ENCODE measurements at regions not wholly inside any gene's neighbourhood (a gene's known extent, or its start where the extent isn't known, plus 50 kb on each side); places are given as distances from the start of the nearest gene placed in this dataset.

DNA sequence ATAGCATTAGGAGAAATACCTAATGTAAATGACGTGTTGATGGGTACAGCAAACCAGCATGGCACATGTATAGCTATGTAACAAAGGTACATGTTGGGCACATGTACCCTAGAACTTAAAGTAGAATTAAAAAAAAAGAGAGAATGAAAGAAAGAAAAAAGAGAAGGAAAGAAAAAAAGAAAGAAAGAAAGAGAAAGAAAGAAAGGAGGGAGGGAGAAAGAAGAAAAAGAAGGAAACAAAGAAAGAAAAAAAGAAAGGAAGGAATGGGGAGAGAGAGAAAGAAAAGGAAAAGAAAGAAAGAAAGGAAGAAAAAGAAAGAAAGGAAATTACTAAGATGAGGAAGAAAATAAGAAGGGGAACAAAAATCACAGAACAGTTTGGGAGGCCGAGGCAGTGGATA, 925.5 kb downstream of the LRFN5 start:
- Histone ChIP-seq H3K27me3 (replicated peaks in 2 of 5; ENCODE audit: control insufficient read depth in 4 of 5, insufficient read depth in 5 of 5, low read length in 4 of 5) (no peaks in the 10 kb centered on the region), H3K4me1 (ENCODE audit: control extremely low read depth in 1 of 4, control insufficient read depth in 4 of 4, insufficient read depth in 4 of 4, low read length in 3 of 4) (no peaks in the 10 kb centered on the region), H3K9me3 (ENCODE audit: control extremely low read depth in 1 of 5, control insufficient read depth in 4 of 5, insufficient read depth in 2 of 5, low read depth in 1 of 5, low read length in 4 of 5) (peaks cover 0 to 1% (median 0%) of the 10 kb centered on the region in 5 experiments), H3K27ac (ENCODE audit: insufficient read depth in 1 of 2, low read depth in 1 of 2, low read length in 2 of 2, poor library complexity in 1 of 2, severe bottlenecking in 2 of 2) (no peak overlapping the region), H3K36me3 (ENCODE audit: control insufficient read depth in 4 of 4, insufficient read depth in 4 of 4, low read length in 3 of 4) (no peaks in the 10 kb centered on the region), H3K4me3 (ENCODE audit: control insufficient read depth in 1 of 7, extremely low read depth in 1 of 7, insufficient read depth in 4 of 7, low read depth in 2 of 7, low read length in 6 of 7) (no peak overlapping the region)
- DNase-seq: no peak
- WGBS (ENCODE audit: insufficient coverage): 100% methylated on average over 1 of the region's 2 CpGs
- POLR2A ChIA-PET: no interaction called here
- CTCF ChIA-PET: no interaction called here

DNA sequence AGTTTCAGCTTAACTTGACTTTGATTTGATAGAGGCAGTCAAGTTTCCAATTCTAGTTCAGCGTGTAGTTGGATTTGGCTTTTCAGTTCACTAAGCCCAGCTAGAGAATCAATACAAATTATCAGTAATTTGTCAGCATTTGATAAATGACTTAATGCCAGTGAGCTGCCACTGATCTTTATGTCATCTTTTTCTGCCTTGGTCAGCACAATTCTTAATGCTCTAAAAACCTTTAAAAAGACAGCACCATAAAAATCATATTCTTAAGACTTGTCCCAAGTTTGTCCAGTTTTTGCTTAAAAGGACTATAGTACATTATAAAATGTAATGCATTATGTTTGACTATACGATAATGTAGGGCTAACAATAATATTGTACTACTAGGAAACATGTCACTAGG, 920.5 kb downstream of the LRFN5 start:
- no CpG with 5 or more reads among the region's 2 CpGs for WGBS (ENCODE audit: insufficient coverage)
- CTCF ChIA-PET: interaction anchor here (0.7 kb wide), 1 partner anchor 32 kb away, joined by 3 read pairs; no protein-coding TSS in a partner anchor
- Histone ChIP-seq H3K27me3 (replicated peaks in 2 of 5; ENCODE audit: control insufficient read depth in 4 of 5, insufficient read depth in 5 of 5, low read length in 4 of 5) (no peaks in the 10 kb centered on the region), H3K9me3 (ENCODE audit: control extremely low read depth in 1 of 5, control insufficient read depth in 4 of 5, insufficient read depth in 2 of 5, low read depth in 1 of 5, low read length in 4 of 5) (no peaks in the 10 kb centered on the region), H3K36me3 (ENCODE audit: control insufficient read depth in 4 of 4, insufficient read depth in 4 of 4, low read length in 3 of 4) (no peaks in the 10 kb centered on the region), H3K4me1 (ENCODE audit: control extremely low read depth in 1 of 4, control insufficient read depth in 4 of 4, insufficient read depth in 4 of 4, low read length in 3 of 4) (peaks cover 0 to 9% (median 0%) of the 10 kb centered on the region in 4 experiments), H3K4me3 (ENCODE audit: control insufficient read depth in 1 of 7, extremely low read depth in 1 of 7, insufficient read depth in 4 of 7, low read depth in 2 of 7, low read length in 6 of 7) (no peak overlapping the region), H3K27ac (ENCODE audit: insufficient read depth in 1 of 2, low read depth in 1 of 2, low read length in 2 of 2, poor library complexity in 1 of 2, severe bottlenecking in 2 of 2) (no peak overlapping the region)
- POLR2A ChIA-PET: no interaction called here
- no peak for DNase-seq

DNA sequence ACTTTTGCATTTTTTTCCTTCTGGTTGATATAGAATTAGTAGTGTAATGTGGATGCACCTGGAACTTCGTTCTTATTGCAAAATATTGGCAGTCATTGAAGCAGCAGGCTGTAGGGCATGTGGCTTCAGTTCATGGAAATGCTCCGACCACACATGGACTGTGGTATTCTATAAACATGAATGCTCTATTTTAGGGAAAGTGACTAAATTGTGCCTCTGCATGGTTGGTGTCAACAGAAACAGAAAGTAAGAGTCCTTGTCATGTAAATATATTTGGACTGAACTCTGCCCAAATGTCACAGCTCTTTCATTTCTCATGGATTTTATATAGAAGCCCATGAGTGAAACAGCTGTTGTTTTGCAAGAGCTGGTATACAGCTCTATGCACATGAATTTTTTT, 917.0 kb downstream of the LRFN5 start:
- ChIA-PET POLR2A (no interaction called here), CTCF (no interaction called here)
- Histone ChIP-seq H3K9me3 (ENCODE audit: control extremely low read depth in 1 of 5, control insufficient read depth in 4 of 5, insufficient read depth in 2 of 5, low read depth in 1 of 5, low read length in 4 of 5) (no peaks in the 10 kb centered on the region), H3K27ac (ENCODE audit: insufficient read depth in 1 of 2, low read depth in 1 of 2, low read length in 2 of 2, poor library complexity in 1 of 2, severe bottlenecking in 2 of 2) (no peak overlapping the region), H3K4me1 (ENCODE audit: control extremely low read depth in 1 of 4, control insufficient read depth in 4 of 4, insufficient read depth in 4 of 4, low read length in 3 of 4) (peaks cover 0 to 9% (median 0%) of the 10 kb centered on the region in 4 experiments), H3K27me3 (replicated peaks in 2 of 5; ENCODE audit: control insufficient read depth in 4 of 5, insufficient read depth in 5 of 5, low read length in 4 of 5) (no peaks in the 10 kb centered on the region), H3K36me3 (ENCODE audit: control insufficient read depth in 4 of 4, insufficient read depth in 4 of 4, low read length in 3 of 4) (no peaks in the 10 kb centered on the region), H3K4me3 (ENCODE audit: control insufficient read depth in 1 of 7, extremely low read depth in 1 of 7, insufficient read depth in 4 of 7, low read depth in 2 of 7, low read length in 6 of 7) (no peak overlapping the region)
- peak in 2 of 3 donors; percentile 34 to 45 for DNase-seq
- WGBS (ENCODE audit: insufficient coverage): no CpG with 5 or more reads among the region's 2 CpGs

DNA sequence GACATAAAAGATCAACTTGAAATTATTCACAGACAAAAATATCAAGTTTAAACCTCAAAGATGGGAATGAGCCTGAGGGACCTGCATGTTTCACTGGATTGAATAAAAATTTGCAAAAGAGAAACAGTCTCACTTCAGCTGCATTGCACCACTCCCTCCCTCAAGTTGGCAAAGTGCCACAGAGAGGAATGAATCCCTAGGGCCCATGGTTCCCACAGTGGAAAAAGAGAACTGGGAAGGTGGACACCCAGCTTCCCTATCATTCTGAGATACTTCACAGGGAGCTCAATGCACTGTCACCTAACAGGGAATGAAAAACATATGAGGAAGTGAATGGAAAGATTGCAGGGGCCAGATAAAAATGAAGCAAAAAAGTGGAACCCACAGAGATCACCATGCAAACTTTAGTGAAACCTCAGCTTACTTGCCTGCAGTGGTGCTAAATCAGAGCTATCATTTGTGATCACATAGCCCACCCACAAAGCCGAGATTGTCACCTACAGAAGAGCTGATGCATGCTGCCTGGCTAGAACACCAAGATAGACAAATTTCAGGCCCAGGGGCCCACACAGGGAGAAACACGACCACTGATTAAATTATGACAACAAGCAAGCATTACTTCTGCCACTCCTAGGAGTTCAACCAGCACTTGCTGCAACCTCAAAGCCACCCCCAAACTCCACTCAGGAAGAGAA, 911.3 kb downstream of the LRFN5 start:
- POLR2A ChIA-PET: no interaction called here
- Histone ChIP-seq H3K27me3 (replicated peaks in 2 of 5; ENCODE audit: control insufficient read depth in 4 of 5, insufficient read depth in 5 of 5, low read length in 4 of 5) (no peaks in the 10 kb centered on the region), H3K36me3 (ENCODE audit: control insufficient read depth in 4 of 4, insufficient read depth in 4 of 4, low read length in 3 of 4) (no peaks in the 10 kb centered on the region), H3K4me1 (ENCODE audit: control extremely low read depth in 1 of 4, control insufficient read depth in 4 of 4, insufficient read depth in 4 of 4, low read length in 3 of 4) (peaks cover 0 to 6% (median 0%) of the 10 kb centered on the region in 4 experiments), H3K27ac (ENCODE audit: insufficient read depth in 1 of 2, low read depth in 1 of 2, low read length in 2 of 2, poor library complexity in 1 of 2, severe bottlenecking in 2 of 2) (no peak overlapping the region), H3K4me3 (ENCODE audit: control insufficient read depth in 1 of 7, extremely low read depth in 1 of 7, insufficient read depth in 4 of 7, low read depth in 2 of 7, low read length in 6 of 7) (no peak overlapping the region), H3K9me3 (ENCODE audit: control extremely low read depth in 1 of 5, control insufficient read depth in 4 of 5, insufficient read depth in 2 of 5, low read depth in 1 of 5, low read length in 4 of 5) (no peaks in the 10 kb centered on the region)
- CTCF ChIA-PET: interaction anchor here (0.6 kb wide), 1 partner anchor 986 kb away, joined by 3 read pairs; no protein-coding TSS in a partner anchor
- WGBS (ENCODE audit: insufficient coverage): 24% methylated on average over 2 of the region's 2 CpGs
- DNase-seq: peak in 2 of 3 donors; percentile 11 to 15

DNA sequence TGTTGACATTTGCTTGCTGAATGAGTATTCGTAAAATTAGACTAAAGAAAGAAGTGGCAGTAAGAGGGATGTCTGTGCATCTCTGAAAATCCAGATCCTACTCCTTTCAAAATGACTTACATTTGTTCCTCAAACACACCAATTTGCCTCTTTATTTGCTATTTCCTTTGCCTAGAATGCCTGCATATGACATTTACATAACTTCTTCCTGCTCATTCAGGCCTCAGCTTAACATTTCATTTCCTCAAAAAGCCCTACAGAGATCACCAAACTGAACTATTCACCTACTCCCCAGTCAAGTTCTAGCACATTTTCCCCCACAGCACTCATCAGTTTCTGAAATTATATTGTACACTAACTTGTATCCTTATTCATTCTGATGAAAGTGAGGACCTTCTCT, 907.2 kb downstream of the LRFN5 start:
- Histone ChIP-seq H3K9me3 (ENCODE audit: control extremely low read depth in 1 of 5, control insufficient read depth in 4 of 5, insufficient read depth in 2 of 5, low read depth in 1 of 5, low read length in 4 of 5) (no peaks in the 10 kb centered on the region), H3K4me3 (ENCODE audit: control insufficient read depth in 1 of 7, extremely low read depth in 1 of 7, insufficient read depth in 4 of 7, low read depth in 2 of 7, low read length in 6 of 7) (no peak overlapping the region), H3K27ac (ENCODE audit: insufficient read depth in 1 of 2, low read depth in 1 of 2, low read length in 2 of 2, poor library complexity in 1 of 2, severe bottlenecking in 2 of 2) (no peak overlapping the region), H3K36me3 (ENCODE audit: control insufficient read depth in 4 of 4, insufficient read depth in 4 of 4, low read length in 3 of 4) (no peaks in the 10 kb centered on the region), H3K27me3 (replicated peaks in 2 of 5; ENCODE audit: control insufficient read depth in 4 of 5, insufficient read depth in 5 of 5, low read length in 4 of 5) (no peaks in the 10 kb centered on the region), H3K4me1 (ENCODE audit: control extremely low read depth in 1 of 4, control insufficient read depth in 4 of 4, insufficient read depth in 4 of 4, low read length in 3 of 4) (peaks cover 0 to 6% (median 0%) of the 10 kb centered on the region in 4 experiments)
- ChIA-PET POLR2A (no interaction called here), CTCF (no interaction called here)
- DNase-seq: no peak
- WGBS (ENCODE audit: insufficient coverage): no CpG with 5 or more reads among the region's 1 CpG

DNA sequence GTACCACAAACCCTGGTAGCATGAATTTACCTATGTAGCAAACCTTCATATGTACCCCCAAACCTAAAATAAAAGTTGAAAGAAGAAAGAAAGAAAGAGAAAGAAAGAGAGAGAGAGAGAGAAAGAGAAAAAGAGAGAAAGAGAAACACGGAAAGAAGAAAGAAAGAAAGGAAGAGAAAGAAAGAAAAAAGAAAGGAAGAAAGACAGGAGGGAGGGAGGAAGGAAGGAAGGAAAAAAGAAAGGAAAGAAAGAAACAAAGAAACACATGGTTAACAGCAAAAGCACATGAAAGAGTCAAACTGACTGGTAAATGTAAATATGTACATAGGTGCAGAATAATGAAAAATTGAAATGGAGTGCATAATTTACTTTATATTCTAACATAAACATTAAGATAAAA, 903.4 kb downstream of the LRFN5 start:
- ChIA-PET CTCF (no interaction called here), POLR2A (no interaction called here)
- no peak for DNase-seq
- Histone ChIP-seq H3K27me3 (replicated peaks in 2 of 5; ENCODE audit: control insufficient read depth in 4 of 5, insufficient read depth in 5 of 5, low read length in 4 of 5) (no peaks in the 10 kb centered on the region), H3K27ac (ENCODE audit: insufficient read depth in 1 of 2, low read depth in 1 of 2, low read length in 2 of 2, poor library complexity in 1 of 2, severe bottlenecking in 2 of 2) (no peak overlapping the region), H3K9me3 (ENCODE audit: control extremely low read depth in 1 of 5, control insufficient read depth in 4 of 5, insufficient read depth in 2 of 5, low read depth in 1 of 5, low read length in 4 of 5) (no peaks in the 10 kb centered on the region), H3K36me3 (ENCODE audit: control insufficient read depth in 4 of 4, insufficient read depth in 4 of 4, low read length in 3 of 4) (no peaks in the 10 kb centered on the region), H3K4me1 (ENCODE audit: control extremely low read depth in 1 of 4, control insufficient read depth in 4 of 4, insufficient read depth in 4 of 4, low read length in 3 of 4) (no peaks in the 10 kb centered on the region), H3K4me3 (ENCODE audit: control insufficient read depth in 1 of 7, extremely low read depth in 1 of 7, insufficient read depth in 4 of 7, low read depth in 2 of 7, low read length in 6 of 7) (no peak overlapping the region)
- WGBS (ENCODE audit: insufficient coverage): 100% methylated on average over 1 of the region's 1 CpG

DNA sequence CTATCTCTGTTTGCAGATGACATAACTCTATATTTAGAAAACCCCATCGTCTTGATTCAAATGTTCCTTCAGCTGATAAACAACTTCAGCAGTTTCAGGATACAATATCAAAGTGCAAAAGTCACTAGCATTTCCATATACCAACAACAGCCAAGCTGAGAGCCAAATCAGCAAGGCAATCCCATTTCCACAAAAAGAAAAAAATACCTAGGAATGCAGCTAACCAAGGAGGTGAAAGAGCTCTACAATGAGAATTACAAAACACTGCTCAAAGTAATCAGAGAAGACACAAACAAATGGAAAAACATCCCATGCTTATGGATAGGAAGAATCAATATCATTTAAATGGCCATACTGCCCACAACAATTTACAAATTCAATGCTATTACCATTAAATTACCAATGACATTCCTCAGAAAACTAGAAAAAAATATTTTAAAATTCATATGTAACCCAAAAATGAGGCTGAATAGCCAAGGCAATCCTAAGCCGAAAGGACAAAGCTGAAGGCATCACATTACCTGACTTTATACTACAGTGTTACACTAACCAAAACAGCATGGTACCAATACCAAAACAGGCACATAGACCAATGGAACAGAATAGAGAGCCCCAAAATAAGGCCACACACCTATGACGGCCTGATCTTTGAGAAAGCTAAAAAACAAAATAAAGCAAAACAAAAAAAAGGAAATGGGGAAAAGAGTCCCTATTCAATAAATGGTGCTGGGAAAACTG, 901.7 kb downstream of the LRFN5 start:
- Histone ChIP-seq H3K27ac (ENCODE audit: insufficient read depth in 1 of 2, low read depth in 1 of 2, low read length in 2 of 2, poor library complexity in 1 of 2, severe bottlenecking in 2 of 2) (no peak overlapping the region), H3K9me3 (ENCODE audit: control extremely low read depth in 1 of 5, control insufficient read depth in 4 of 5, insufficient read depth in 2 of 5, low read depth in 1 of 5, low read length in 4 of 5) (no peaks in the 10 kb centered on the region), H3K36me3 (ENCODE audit: control insufficient read depth in 4 of 4, insufficient read depth in 4 of 4, low read length in 3 of 4) (no peaks in the 10 kb centered on the region), H3K4me1 (ENCODE audit: control extremely low read depth in 1 of 4, control insufficient read depth in 4 of 4, insufficient read depth in 4 of 4, low read length in 3 of 4) (no peaks in the 10 kb centered on the region), H3K27me3 (replicated peaks in 2 of 5; ENCODE audit: control insufficient read depth in 4 of 5, insufficient read depth in 5 of 5, low read length in 4 of 5) (no peaks in the 10 kb centered on the region), H3K4me3 (ENCODE audit: control insufficient read depth in 1 of 7, extremely low read depth in 1 of 7, insufficient read depth in 4 of 7, low read depth in 2 of 7, low read length in 6 of 7) (no peak overlapping the region)
- ChIA-PET POLR2A (no interaction called here), CTCF (no interaction called here)
- DNase-seq: no peak
- WGBS (ENCODE audit: insufficient coverage): 67% methylated on average over 2 of the region's 3 CpGs

Data from common myeloid progenitor, CD34-positive (primary cell).